HCT116 (cell line): ENCODE measurements at regions not wholly inside any gene's neighbourhood (a gene's known extent, or its start where the extent isn't known, plus 50 kb on each side); places are given as distances from the start of the nearest gene placed in this dataset.

ENCODE experiments used
- ATAC-seq: fragments of 200-7000 bp; cut with Tn5 transposase; 2 replicates; pipeline ENCODE4 v1.9.1; 2020; ENCODE audit warnings: mild to moderate bottlenecking, moderate library complexity
- BruUV-seq: library from RNA; stranded (reverse); fragments of 400-500 nt; replicated peaks from 2 replicates; lab custom pipeline; 2021; lab: Mats Ljungman, UMichigan
- CTCF ChIA-PET: fragments of 300-600 bp; sonication (Branson Sonifier 250); formaldehyde crosslinking; loops from one replicate; lab custom pipeline; 2021; ENCODE audit warnings: antibody characterized with exemption; lab: Charles Lee
- POLR2A ChIA-PET: fragments of 300-600, 350-600 bp; sonication (Branson Sonifier 250); formaldehyde crosslinking; loops from one replicate; lab custom pipeline; 2021; ENCODE audit warnings: antibody characterized with exemption; lab: Charles Lee
- RAD21 ChIA-PET, 2 experiments: fragments of 300-600 bp; sonication (Branson Sonifier 250); formaldehyde crosslinking; loops; one replicate each; lab custom pipeline; 2023; ENCODE audit warnings: low total read pairs in 2 of 2; ENCODE audit not compliant: uncharacterized antibody in 2 of 2, unreplicated experiment in 2 of 2, low non-redundant PET in 1 of 2; lab: Charles Lee
- DNase-seq: peaks from one replicate; pipeline ENCODE4 v3.0.0-alpha.2; 2010; ENCODE audit warnings: low read depth, low spot score
- H2AFZ ChIP-seq: fragments of 200-600 bp; shearing (Covaris generic), sonication (generic); 2 replicates; pipeline ENCODE4 v1.6.1; 2017; ENCODE audit warnings: low read depth, mixed run types, mixed read lengths, antibody characterized with exemption, low read length; ENCODE audit not compliant: poor library complexity, severe bottlenecking
- H3K27ac ChIP-seq: 2 replicates; pipeline ENCODE4 v1.5.1; 2012; ENCODE audit warnings: low read depth, low read length
- H3K27me3 ChIP-seq: fragments of 200-600 bp; sonication (generic); 2 replicates; pipeline ENCODE4 v1.6.1; 2016; ENCODE audit warnings: mixed run types, low read length, mixed read lengths; ENCODE audit not compliant: insufficient read depth
- H3K36me3 ChIP-seq, 2 experiments: fragments of 200-500 bp in 1 of 2; fragments of 200-600 bp in 1 of 2; sonication (Bioruptor generic) in 1 of 2; sonication (generic) in 1 of 2; 2 replicates each; pipeline versions ENCODE4 v1.5.1 to v1.6.1; 2014 to 2016; ENCODE audit warnings: low read length in 2 of 2, inconsistent platforms in 1 of 2, mixed read lengths in 1 of 2, mixed run types in 1 of 2; ENCODE audit not compliant: insufficient read depth in 2 of 2, control insufficient read depth in 1 of 2
- H3K4me1 ChIP-seq, 2 experiments: fragments of 200-600 bp in 1 of 2; sonication (generic) in 1 of 2; 2 replicates each; pipeline versions ENCODE4 v1.5.1 to v1.6.1; 2012 to 2017; ENCODE audit warnings: low read length in 2 of 2, inconsistent platforms in 1 of 2, mild to moderate bottlenecking in 1 of 2, mixed read lengths in 1 of 2, mixed run types in 1 of 2, moderate library complexity in 1 of 2; ENCODE audit not compliant: insufficient read depth in 2 of 2, control insufficient read depth in 1 of 2
- H3K4me2 ChIP-seq: fragments of 200-600 bp; sonication (generic); 2 replicates; pipeline ENCODE4 v1.6.1; 2017; ENCODE audit warnings: mixed run types, low read length, mixed read lengths
- H3K4me3 ChIP-seq, 2 experiments: fragments of 200-600 bp in 1 of 2; sonication (generic) in 1 of 2; replicated peaks in 1 of 2; 2 replicates each; pipeline ENCODE4 v1.5.1; 2011 to 2016; ENCODE audit warnings: low read length in 2 of 2, control low read depth in 1 of 2, low read depth in 1 of 2, mild to moderate bottlenecking in 1 of 2, mixed read lengths in 1 of 2, mixed run types in 1 of 2
- H3K79me2 ChIP-seq: fragments of 200-600 bp; sonication (generic); 2 replicates; pipeline ENCODE4 v1.6.1; 2017; ENCODE audit warnings: mild to moderate bottlenecking, mixed run types, low read length, moderate library complexity, mixed read lengths; ENCODE audit not compliant: insufficient read depth
- H3K9ac ChIP-seq: fragments of 200-600 bp; sonication (generic); 2 replicates; pipeline ENCODE4 v1.6.1; 2016; ENCODE audit warnings: low read length, mixed read lengths
- H3K9me2 ChIP-seq: fragments of 200-600 bp; sonication (generic), shearing (Covaris generic); 2 replicates; pipeline ENCODE4 v1.6.1; 2017; ENCODE audit warnings: mixed run types, mild to moderate bottlenecking, moderate library complexity; ENCODE audit not compliant: insufficient read depth
- H3K9me3 ChIP-seq, 2 experiments: fragments of 200-500 bp in 1 of 2; fragments of 200-600 bp in 1 of 2; sonication (Bioruptor generic) in 1 of 2; sonication (generic) in 1 of 2; 2 replicates each; pipeline ENCODE4 v1.6.1; 2014 to 2017; ENCODE audit warnings: low read length in 2 of 2, mixed read lengths in 2 of 2, inconsistent platforms in 1 of 2, low read depth in 1 of 2, mild to moderate bottlenecking in 1 of 2, mixed run types in 1 of 2, moderate library complexity in 1 of 2; ENCODE audit not compliant: control insufficient read depth in 1 of 2, insufficient read depth in 1 of 2
- H4K20me1 ChIP-seq: fragments of 200-600 bp; sonication (generic), shearing (Covaris generic); 2 replicates; pipeline ENCODE4 v1.6.1; 2017; ENCODE audit warnings: mixed run types, mild to moderate bottlenecking, moderate library complexity; ENCODE audit not compliant: insufficient read depth
- SP1 ChIP-seq: IDR thresholded peaks from 2 replicates; pipeline ENCODE4 v1.6.1; 2012; ENCODE audit warnings: low read depth
- YY1 ChIP-seq: IDR thresholded peaks from 2 replicates; pipeline ENCODE4 v1.6.1; 2011; ENCODE audit warnings: low read length, low read depth, moderate library complexity, mild to moderate bottlenecking; ENCODE audit not compliant: insufficient replicate concordance; ENCODE audit errors: extremely low read depth
- ZBTB33 ChIP-seq: IDR thresholded peaks from 2 replicates; pipeline ENCODE4 v1.6.1; 2011; ENCODE audit warnings: mild to moderate bottlenecking, low read length, moderate library complexity; ENCODE audit not compliant: insufficient replicate concordance; ENCODE audit errors: extremely low read depth
- ZFX ChIP-seq: fragments of 450-650 bp; IDR thresholded peaks from 2 replicates; pipeline ENCODE4 v1.6.1; 2017
- intact Hi-C: fragments of 100-400 bp; cut with micrococcal nuclease; formaldehyde crosslinking; loops from 2 replicates; pipeline ENCODE4 v1.10.0; 2022

- CTCF ChIA-PET = no interaction called here
- H3K27me3 ChIP-seq = no peaks in the 10 kb centered on the region
- H2AFZ ChIP-seq = peak overlapping the region; percentile 76
- peak; percentile 33 for ATAC-seq
- no peaks in the 10 kb centered on the region for H4K20me1 ChIP-seq
- H3K27ac ChIP-seq = peak overlapping the region; percentile 80
- peaks cover 36% of the 10 kb centered on the region for H3K79me2 ChIP-seq
- peak overlapping the region; percentile 69 to 81 for H3K4me3 ChIP-seq
- TF ChIP-seq SP1 (no peak), ZBTB33 (no peak), YY1 (no peak), ZFX (peak; percentile 78)
- peaks cover 19 to 30% of the 10 kb centered on the region in 2 experiments for H3K4me1 ChIP-seq
- no TSS peak for BruUV-seq
- peak overlapping the region; percentile 76 for H3K9ac ChIP-seq
- DNase-seq = peak; percentile 26
- no peaks in the 10 kb centered on the region for H3K36me3 ChIP-seq
- H3K9me2 ChIP-seq = no peaks in the 10 kb centered on the region
- H3K4me2 ChIP-seq = peak overlapping the region; percentile 95
- intact Hi-C loops = no loop called here
- RAD21 ChIA-PET = interaction anchor here in 1 of 2 experiments (0.6 kb wide), 1 partner anchor 150 kb away, joined by 3 read pairs; no protein-coding TSS in a partner anchor
- H3K9me3 ChIP-seq = no peaks in the 10 kb centered on the region
- POLR2A ChIA-PET = no interaction called here
These were observed 75.1 kb upstream of the VGLL4 start for GRCh38 chr3:11718637-11719405.
